Liver (tissue), 8 donors: ENCODE measurements at regions not wholly inside any gene's neighbourhood (a gene's known extent, or its start where the extent isn't known, plus 50 kb on each side); places are given as distances from the start of the nearest gene placed in this dataset.
A peak's percentile ranks its signal among the peaks of the same experiment; 100 is the strongest.

ENCODE experiments used
- DNase-seq: peaks from one replicate; pipeline ENCODE4 v3.0.0-alpha.2; 2017; ENCODE audit warnings: low spot score
- H3K27ac ChIP-seq, 2 donors: one replicate each; pipeline ENCODE4 v1.7.0; 2013; ENCODE audit warnings: inconsistent platforms in 2 of 2, low read length in 2 of 2, control low read depth in 1 of 2, low read depth in 1 of 2, mild to moderate bottlenecking in 1 of 2
- H3K27me3 ChIP-seq, 4 donors: one replicate each; pipeline versions ENCODE4 v1.6.1 to v1.7.0; 2013; ENCODE audit warnings: low read length in 3 of 4, inconsistent platforms in 1 of 4, mild to moderate bottlenecking in 1 of 4, moderate library complexity in 1 of 4; ENCODE audit not compliant: control insufficient read depth in 4 of 4, insufficient read depth in 4 of 4
- H3K36me3 ChIP-seq, 4 donors: one replicate each; pipeline versions ENCODE4 v1.6.1 to v1.7.0; 2013; ENCODE audit warnings: low read length in 3 of 4, mild to moderate bottlenecking in 3 of 4, low read depth in 1 of 4, moderate library complexity in 1 of 4; ENCODE audit not compliant: control insufficient read depth in 4 of 4, insufficient read depth in 3 of 4
- H3K4me1 ChIP-seq, 4 donors: one replicate each; pipeline versions ENCODE4 v1.6.1 to v1.7.0; 2013; ENCODE audit warnings: low read length in 3 of 4, mild to moderate bottlenecking in 3 of 4, moderate library complexity in 1 of 4; ENCODE audit not compliant: control insufficient read depth in 4 of 4, insufficient read depth in 4 of 4
- H3K4me3 ChIP-seq, 3 donors: one replicate each; pipeline versions ENCODE4 v1.6.1 to v1.7.0; 2013; ENCODE audit warnings: low read length in 3 of 3, control low read depth in 1 of 3, low read depth in 1 of 3, mild to moderate bottlenecking in 1 of 3
- H3K9ac ChIP-seq, 2 donors: one replicate each; pipeline ENCODE4 v1.7.0; 2013; ENCODE audit warnings: low read length in 2 of 2, mild to moderate bottlenecking in 2 of 2, moderate library complexity in 2 of 2, control low read depth in 1 of 2, low read depth in 1 of 2
- H3K9me3 ChIP-seq, 4 donors: one replicate each; pipeline versions ENCODE4 v1.6.1 to v1.7.0; 2013; ENCODE audit warnings: low read length in 3 of 4; ENCODE audit not compliant: control insufficient read depth in 4 of 4
- CTCF ChIP-seq: fragments of 150-350 bp; IDR thresholded peaks from 2 replicates; pipeline ENCODE4 v1.5.1; 2017; ENCODE audit warnings: improper control_type of control experiment, low read depth, low read length; ENCODE audit not compliant: missing input control
- EGR1 ChIP-seq, 2 donors: IDR thresholded peaks; 2 replicates each; pipeline ENCODE4 v1.6.1; 2016 to 2018; ENCODE audit warnings: antibody characterized with exemption in 2 of 2, low read depth in 2 of 2
- FOXA1 ChIP-seq: IDR thresholded peaks from 2 replicates; pipeline ENCODE4 v1.6.1; 2016; ENCODE audit warnings: antibody characterized with exemption
- FOXA2 ChIP-seq: IDR thresholded peaks from 2 replicates; pipeline ENCODE4 v1.6.1; 2016; ENCODE audit warnings: antibody characterized with exemption
- HNF4A ChIP-seq, 2 donors: conservative IDR thresholded peaks; 2 replicates each; pipeline ENCODE4 v1.6.1; 2016; ENCODE audit warnings: antibody characterized with exemption in 2 of 2, mild to moderate bottlenecking in 2 of 2
- HNF4G ChIP-seq: IDR thresholded peaks from 2 replicates; pipeline ENCODE4 v1.6.1; 2016; ENCODE audit warnings: antibody characterized with exemption
- NR2F2 ChIP-seq: IDR thresholded peaks from 2 replicates; pipeline ENCODE4 v1.6.1; 2016; ENCODE audit warnings: antibody characterized with exemption
- RAD21 ChIP-seq, 2 donors: IDR thresholded peaks; 2 replicates each; pipeline ENCODE4 v1.6.1; 2016; ENCODE audit warnings: antibody characterized with exemption in 2 of 2, mild to moderate bottlenecking in 2 of 2
- REST ChIP-seq: IDR thresholded peaks from 2 replicates; pipeline ENCODE4 v1.6.1; 2016; ENCODE audit warnings: antibody characterized with exemption, mild to moderate bottlenecking
- TAF1 ChIP-seq: conservative IDR thresholded peaks from 2 replicates; pipeline ENCODE4 v1.6.1; 2016; ENCODE audit warnings: antibody characterized with exemption, mild to moderate bottlenecking
- YY1 ChIP-seq: IDR thresholded peaks from 2 replicates; pipeline ENCODE4 v1.6.1; 2016; ENCODE audit warnings: antibody characterized with exemption, mild to moderate bottlenecking
- WGBS: extraction: QIAGEN DNeasy Blood & Tissue Kit; methylation state at CpG from one replicate; pipeline ENCODE4 v1.1.7; 2013; 5-methylcytosine and 5-hydroxymethylcytosine counted together
- TF ChIP-seq, protein P1 (sequence below): IDR thresholded peaks from 2 replicates; pipeline ENCODE4 v1.6.1; 2016; ENCODE audit warnings: antibody characterized with exemption
- donor health status: healthy.
- donor health status: healthy.
- donor health status: healthy.
- donor health status: healthy.
- donor health status: healthy.

- 66% methylated on average over 27 of the region's 27 CpGs for WGBS
- DNase-seq, result peak; percentile 52
- H3K9ac ChIP-seq, result no peak overlapping the region
- H3K27me3 ChIP-seq, result no peaks in the 10 kb centered on the region
- no peaks in the 10 kb centered on the region for H3K36me3 ChIP-seq
- no peak overlapping the region for H3K4me3 ChIP-seq
- no peak overlapping the region for H3K27ac ChIP-seq
- H3K4me1 ChIP-seq, result peaks cover 0 to 18% (median 6%) of the 10 kb centered on the region in 4 donors
- no peaks in the 10 kb centered on the region for H3K9me3 ChIP-seq
- no peak for TF ChIP-seq FOXA2
- no peak for TF ChIP-seq EGR1 (IDR thresholded peaks at IDR 0.05; ENCODE audit: low read depth in 2 of 2)
These were observed 72.0 kb upstream of the FAM20C start for GRCh38 chr7:120164-120991.

- DNase-seq, result peak; percentile 26
- H3K4me1 ChIP-seq, result peaks cover 0 to 18% (median 6%) of the 10 kb centered on the region in 4 donors
- WGBS, result 82% methylated on average over 18 of the region's 18 CpGs
- H3K27me3 ChIP-seq, result no peaks in the 10 kb centered on the region
- no peak overlapping the region for H3K4me3 ChIP-seq
- no peak for TF ChIP-seq REST
- no peak for TF ChIP-seq TAF1
- TF ChIP-seq NR2F2, result no peak
- TF ChIP-seq RAD21 (IDR thresholded peaks at IDR 0.05), result no peak
- TF ChIP-seq HNF4A (conservative IDR thresholded peaks at IDR 0.05), result no peak
- TF ChIP-seq FOXA1, result no peak
- no peak for TF ChIP-seq CTCF
- TF ChIP-seq, protein P1, sequence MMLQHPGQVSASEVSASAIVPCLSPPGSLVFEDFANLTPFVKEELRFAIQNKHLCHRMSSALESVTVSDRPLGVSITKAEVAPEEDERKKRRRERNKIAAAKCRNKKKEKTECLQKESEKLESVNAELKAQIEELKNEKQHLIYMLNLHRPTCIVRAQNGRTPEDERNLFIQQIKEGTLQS, result no peak
- TF ChIP-seq YY1, result no peak
- no peak for TF ChIP-seq HNF4G
- no peak overlapping the region for H3K9ac ChIP-seq
- no peaks in the 10 kb centered on the region for H3K36me3 ChIP-seq
- no peaks in the 10 kb centered on the region for H3K9me3 ChIP-seq
- H3K27ac ChIP-seq, result no peak overlapping the region
These were observed 71.2 kb upstream of the FAM20C start for GRCh38 chr7:121002-121785.
